ENCODE measurements at regions not wholly inside any gene's neighbourhood (a gene's known extent, or its start where the extent isn't known, plus 50 kb on each side); places are given as distances from the start of the nearest gene placed in this dataset.
"Not testable (repeated sequence)": the region's sequence is repeated elsewhere in the genome, so short reads cannot be mapped to it uniquely, and the experiment has no call there.

- DNase-seq, result no peak
Measured at GRCh38 chr3:152622811-152623167, 212.1 kb upstream of the P2RY1 start.

- DNase-seq, result no peak
Measured at GRCh38 chr3:152623286-152623911, 211.5 kb upstream of the P2RY1 start.

- no peak for DNase-seq
Measured at GRCh38 chr3:152626226-152626625, 208.7 kb upstream of the P2RY1 start.

GRCh38 chr3:152628496-152628895 is 206.4 kb upstream of the P2RY1 start:
- DNase-seq, result peak; percentile 59

- no peak for DNase-seq
Measured at GRCh38 chr3:152629363-152630122, 205.4 kb upstream of the P2RY1 start.

GRCh38 chr3:152635389-152635788 is 199.5 kb upstream of the P2RY1 start:
- DNase-seq, result no peak

- no peak for DNase-seq
Measured at GRCh38 chr3:152636651-152637050, 198.3 kb upstream of the P2RY1 start.

GRCh38 chr3:152638214-152638613 is 196.7 kb upstream of the P2RY1 start:
- no peak for DNase-seq

- DNase-seq, result peak; percentile 33
Measured at GRCh38 chr3:152638707-152639450, 196.1 kb upstream of the P2RY1 start.

GRCh38 chr3:152641198-152641597 is 193.7 kb upstream of the P2RY1 start:
- DNase-seq, result no peak

GRCh38 chr3:152642658-152643057 is 192.3 kb upstream of the P2RY1 start:
- no peak for DNase-seq

GRCh38 chr3:152644478-152644877 is 190.5 kb upstream of the P2RY1 start:
- DNase-seq, result no peak

GRCh38 chr3:152646004-152646403 is 188.9 kb upstream of the P2RY1 start:
- DNase-seq, result no peak

- DNase-seq, result no peak
Measured at GRCh38 chr3:152650177-152650576, 184.8 kb upstream of the P2RY1 start.

- not testable (repeated sequence) for DNase-seq
Measured at GRCh38 chr3:152650923-152651322, 184.0 kb upstream of the P2RY1 start.

- no peak for DNase-seq
Measured at GRCh38 chr3:152656214-152656971, 178.5 kb upstream of the P2RY1 start.

GRCh38 chr3:152656972-152657355 is 178.0 kb upstream of the P2RY1 start:
- no peak for DNase-seq

GRCh38 chr3:152658977-152659720 is 175.8 kb upstream of the P2RY1 start:
- no peak for DNase-seq

- no peak for DNase-seq
Measured at GRCh38 chr3:152662157-152662556, 172.8 kb upstream of the P2RY1 start.

- no peak for DNase-seq
Measured at GRCh38 chr3:152664766-152665165, 170.2 kb upstream of the P2RY1 start.

- DNase-seq, result no peak
Measured at GRCh38 chr3:152667267-152667666, 167.7 kb upstream of the P2RY1 start.

GRCh38 chr3:152669560-152669959 is 165.4 kb upstream of the P2RY1 start:
- DNase-seq, result no peak
